ENCODE measurements at regions not wholly inside any gene's neighbourhood (a gene's known extent, or its start where the extent isn't known, plus 50 kb on each side); places are given as distances from the start of the nearest gene placed in this dataset.

GRCh38 chr21:14306126-14306907, 76.6 kb downstream of the HSPA13 start:
- TF ChIP-seq CTCF (IDR thresholded peaks at IDR 0.05; ENCODE audit: low read length), result peak; percentile 29; the same call in 1 of the 2 replicates
- TF ChIP-seq EZH2 (IDR thresholded peaks at IDR 0.05; ENCODE audit: borderline replicate concordance, low read length), result no peak

All from OCI-LY1 (cell line).